HG02884 (cell line): ENCODE measurements at regions not wholly inside any gene's neighbourhood (a gene's known extent, or its start where the extent isn't known, plus 50 kb on each side); places are given as distances from the start of the nearest gene placed in this dataset.
"Not testable (repeated sequence)": the region's sequence is repeated elsewhere in the genome, so short reads cannot be mapped to it uniquely, and the experiment has no call there.

Experiments
- ATAC-seq: cut with Tn5 transposase; IDR thresholded peaks from one replicate; pipeline ENCODE4 v1.9.1; 2021; ENCODE audit warnings: mild to moderate bottlenecking, moderate library complexity; ENCODE audit not compliant: unreplicated experiment

- no peak for ATAC-seq
These were observed 404.4 kb downstream of the SPRY2 start for GRCh38 chr13:79936368-79937136.

- ATAC-seq = no peak
These were observed 405.8 kb downstream of the SPRY2 start for GRCh38 chr13:79935121-79935520.

- no peak for ATAC-seq
These were observed 407.5 kb downstream of the SPRY2 start for GRCh38 chr13:79933389-79933788.

- no peak for ATAC-seq
These were observed 408.4 kb downstream of the SPRY2 start for GRCh38 chr13:79932556-79932955.

- ATAC-seq = not testable (repeated sequence)
These were observed 416.9 kb downstream of the SPRY2 start for GRCh38 chr13:79923973-79924556.

GRCh38 chr13:79919091-79919490 is 421.8 kb downstream of the SPRY2 start:
- ATAC-seq = no peak

- ATAC-seq = no peak
These were observed 422.3 kb downstream of the SPRY2 start for GRCh38 chr13:79918620-79919019.

- ATAC-seq = no peak
These were observed 423.3 kb downstream of the SPRY2 start for GRCh38 chr13:79917628-79918027.

- no peak for ATAC-seq
These were observed 425.7 kb downstream of the SPRY2 start for GRCh38 chr13:79915114-79915811.

GRCh38 chr13:79913141-79913827 is 427.6 kb downstream of the SPRY2 start:
- ATAC-seq = no peak

GRCh38 chr13:79912403-79912802 is 428.5 kb downstream of the SPRY2 start:
- no peak for ATAC-seq

- ATAC-seq = no peak
These were observed 429.9 kb downstream of the SPRY2 start for GRCh38 chr13:79910875-79911540.

GRCh38 chr13:79909644-79910043 is 428.7 kb downstream of the NDFIP2 start:
- no peak for ATAC-seq

GRCh38 chr13:79908381-79908780 is 427.4 kb downstream of the NDFIP2 start:
- no peak for ATAC-seq

- ATAC-seq = no peak
These were observed 426.6 kb downstream of the NDFIP2 start for GRCh38 chr13:79907527-79907926.

- ATAC-seq = no peak
These were observed 425.4 kb downstream of the NDFIP2 start for GRCh38 chr13:79906345-79906744.

GRCh38 chr13:79905018-79905417 is 424.1 kb downstream of the NDFIP2 start:
- ATAC-seq = no peak

GRCh38 chr13:79904581-79904980 is 423.6 kb downstream of the NDFIP2 start:
- no peak for ATAC-seq

GRCh38 chr13:79901336-79901735 is 420.4 kb downstream of the NDFIP2 start:
- ATAC-seq = no peak

- no peak for ATAC-seq
These were observed 419.4 kb downstream of the NDFIP2 start for GRCh38 chr13:79900356-79900755.

- ATAC-seq = no peak
These were observed 418.0 kb downstream of the NDFIP2 start for GRCh38 chr13:79898996-79899395.
